ENCODE measurements at regions not wholly inside any gene's neighbourhood (a gene's known extent, or its start where the extent isn't known, plus 50 kb on each side); places are given as distances from the start of the nearest gene placed in this dataset.

GRCh38 chr2:2392332-2392731 lies 61.3 kb upstream of the MYT1L start:
- TF ChIP-seq EED (IDR thresholded peaks at IDR 0.05; ENCODE audit: low read depth) (no peak), ZBTB33 (IDR thresholded peaks at IDR 0.05) (no peak), HDAC2 (IDR thresholded peaks at IDR 0.05) (no peak), MXI1 (IDR thresholded peaks at IDR 0.05; ENCODE audit: low read depth, low read length) (no peak), IKZF1 (conservative IDR thresholded peaks at IDR 0.05) (no peak), NR2F1 (conservative IDR thresholded peaks at IDR 0.05) (no peak), PML (IDR thresholded peaks at IDR 0.05; ENCODE audit: low read length) (no peak), MTA2 (IDR thresholded peaks at IDR 0.05; ENCODE audit: low read depth) (no peak), ZBED1 (IDR thresholded peaks at IDR 0.05; ENCODE audit: borderline replicate concordance) (no peak), SMC3 (IDR thresholded peaks at IDR 0.05; ENCODE audit: borderline replicate concordance, low read length) (no peak), HCFC1 (IDR thresholded peaks at IDR 0.05; ENCODE audit: low read length) (no peak), NR2C1 (IDR thresholded peaks at IDR 0.05) (no peak), RELB (IDR thresholded peaks at IDR 0.05; ENCODE audit: low read depth) (no peak), PKNOX1 (IDR thresholded peaks at IDR 0.05) (no peak), FOXM1 (IDR thresholded peaks at IDR 0.05; ENCODE audit: low read depth, low read length) (no peak), ASH2L (IDR thresholded peaks at IDR 0.05; ENCODE audit: borderline replicate concordance, low read depth) (no peak), CTCF (IDR thresholded peaks at IDR 0.05 in 2 of 3, conservative IDR thresholded peaks at IDR 0.05 in 1 of 3; ENCODE audit: control insufficient read depth in 2 of 3, extremely low read depth in 1 of 3, insufficient read depth in 1 of 3, low read depth in 3 of 3, low read length in 3 of 3) (no peak), NFXL1 (IDR thresholded peaks at IDR 0.05; ENCODE audit: borderline replicate concordance) (no peak), ZNF24 (IDR thresholded peaks at IDR 0.05) (no peak), BRCA1 (IDR thresholded peaks at IDR 0.05; ENCODE audit: low read depth, low read length) (no peak)
- ATAC-seq = no peak
- Histone ChIP-seq H3K9me3 (replicated peaks; ENCODE audit: control insufficient read depth, insufficient read depth, low read length) (no peaks in the 10 kb centered on the region), H3K79me2 (ENCODE audit: control insufficient read depth, insufficient read depth, low read length) (no peaks in the 10 kb centered on the region), H3K4me3 (no peak overlapping the region), H3K4me2 (ENCODE audit: control insufficient read depth, insufficient read depth) (no peak overlapping the region), H3K27me3 (replicated peaks in 1 of 2; ENCODE audit: control insufficient read depth in 2 of 2, insufficient read depth in 2 of 2, low read length in 1 of 2) (no peaks in the 10 kb centered on the region), H2AFZ (ENCODE audit: control insufficient read depth, low read depth, low read length) (no peak overlapping the region), H4K20me1 (ENCODE audit: control insufficient read depth, insufficient read depth) (no peaks in the 10 kb centered on the region), H3K9ac (ENCODE audit: control insufficient read depth, insufficient read depth, low read length) (no peak overlapping the region), H3K36me3 (ENCODE audit: control insufficient read depth in 2 of 2, insufficient read depth in 2 of 2, low read length in 1 of 2) (no peaks in the 10 kb centered on the region), H3K27ac (ENCODE audit: control insufficient read depth, insufficient read depth) (no peak overlapping the region), H3K4me1 (ENCODE audit: control insufficient read depth, insufficient read depth, low read length) (no peaks in the 10 kb centered on the region)
- ChIA-PET CTCF (no interaction called here), RAD21 (ENCODE audit: unreplicated experiment) (no interaction called here), POLR2A (no interaction called here), SMC1A (ENCODE audit: uncharacterized antibody, unreplicated experiment) (interaction anchor here (0.6 kb wide), 1 partner anchor 503 kb away, joined by 4 read pairs; no protein-coding TSS in a partner anchor)
- no peak for FAIRE-seq
- DNase-seq (ENCODE audit: low read depth, low spot score) = no peak
- 45% methylated on average over 2 of the region's 2 CpGs for WGBS (ENCODE audit: insufficient coverage, insufficient replicate concordance, low lambda C conversion rate, missing lambda C conversion rate)
- in situ Hi-C loops (cut with MboI) = no loop called here
- intact Hi-C loops (cut with micrococcal nuclease; ENCODE audit: unreplicated experiment) = no loop called here
- BruUV-seq (replicated peaks) = no TSS peak

Measured in GM12878 (cell line).